ENCODE measurements at regions not wholly inside any gene's neighbourhood (a gene's known extent, or its start where the extent isn't known, plus 50 kb on each side); places are given as distances from the start of the nearest gene placed in this dataset.

GRCh38 chr4:164368894-164369293 lies 385.0 kb upstream of the SMIM31 start:
- 47 to 55% (median 48%) methylated on average over 6 of the region's 6 CpGs for WGBS, 3 donors
- no peak for ATAC-seq
- no peaks in the 10 kb centered on the region for H3K36me3 ChIP-seq (ENCODE audit: insufficient read depth in 1 of 2, low read depth in 1 of 2)
- no peaks in the 10 kb centered on the region for H3K4me1 ChIP-seq
- no peak for TF ChIP-seq CTCF (IDR thresholded peaks at IDR 0.05)
- intact Hi-C loops (cut with DNase I), result no loop called here
- no peak overlapping the region for H3K4me3 ChIP-seq
- H3K27me3 ChIP-seq (ENCODE audit: insufficient read depth in 3 of 3, low read length in 2 of 3), result no peaks in the 10 kb centered on the region
- no peak overlapping the region for H3K27ac ChIP-seq
- DNase-seq, result no peak
- H3K9me3 ChIP-seq, result no peaks in the 10 kb centered on the region

- DNase-seq (no peak), ATAC-seq (no peak)
- Histone ChIP-seq H3K9me3 (no peaks in the 10 kb centered on the region), H3K27ac (no peak overlapping the region), H3K4me3 (no peak overlapping the region), H3K4me1 (no peaks in the 10 kb centered on the region), H3K27me3 (ENCODE audit: insufficient read depth in 3 of 3, low read length in 2 of 3) (no peaks in the 10 kb centered on the region), H3K36me3 (ENCODE audit: insufficient read depth in 1 of 2, low read depth in 1 of 2) (no peaks in the 10 kb centered on the region)
- 60 to 82% (median 62%) methylated on average over 1 of the region's 1 CpG for WGBS, 3 donors
- TF ChIP-seq CTCF (IDR thresholded peaks at IDR 0.05), result no peak
- intact Hi-C loops (cut with DNase I), result no loop called here
Observed at GRCh38 chr4:164373021-164373420, 380.9 kb upstream of the SMIM31 start.

- DNase-seq (no peak), ATAC-seq (no peak)
- Histone ChIP-seq H3K27me3 (ENCODE audit: insufficient read depth in 3 of 3, low read length in 2 of 3) (peaks cover 0 to 4% (median 0%) of the 10 kb centered on the region in 3 donors), H3K4me1 (no peaks in the 10 kb centered on the region), H3K9me3 (no peaks in the 10 kb centered on the region), H3K4me3 (no peak overlapping the region), H3K36me3 (ENCODE audit: insufficient read depth in 1 of 2, low read depth in 1 of 2) (no peaks in the 10 kb centered on the region), H3K27ac (no peak overlapping the region)
- WGBS, 3 donors, result 77 to 89% (median 86%) methylated on average over 4 of the region's 4 CpGs
- intact Hi-C loops (cut with DNase I), result no loop called here
- no peak for TF ChIP-seq CTCF (IDR thresholded peaks at IDR 0.05)
Observed at GRCh38 chr4:164377277-164377676, 376.7 kb upstream of the SMIM31 start.

- H3K9me3 ChIP-seq, result no peaks in the 10 kb centered on the region
- H3K27me3 ChIP-seq (ENCODE audit: insufficient read depth in 3 of 3, low read length in 2 of 3), result peaks cover 0 to 14% (median 2%) of the 10 kb centered on the region in 3 donors
- DNase-seq (no peak), ATAC-seq (no peak)
- no peak overlapping the region for H3K27ac ChIP-seq
- intact Hi-C loops (cut with DNase I), result no loop called here
- TF ChIP-seq CTCF (IDR thresholded peaks at IDR 0.05), result no peak
- WGBS, 3 donors, result 74 to 85% (median 83%) methylated on average over 5 of the region's 5 CpGs
- H3K36me3 ChIP-seq (ENCODE audit: insufficient read depth in 1 of 2, low read depth in 1 of 2), result no peaks in the 10 kb centered on the region
- H3K4me3 ChIP-seq, result no peak overlapping the region
- H3K4me1 ChIP-seq, result no peaks in the 10 kb centered on the region
Observed at GRCh38 chr4:164378361-164378760, 375.6 kb upstream of the SMIM31 start.

- no peak for TF ChIP-seq CTCF (IDR thresholded peaks at IDR 0.05)
- DNase-seq (no peak), ATAC-seq (no peak)
- WGBS, 3 donors, result 81 to 96% (median 86%) methylated on average over 3 of the region's 3 CpGs
- Histone ChIP-seq H3K27ac (no peak overlapping the region), H3K4me1 (no peaks in the 10 kb centered on the region), H3K4me3 (no peak overlapping the region), H3K9me3 (no peaks in the 10 kb centered on the region), H3K36me3 (ENCODE audit: insufficient read depth in 1 of 2, low read depth in 1 of 2) (no peaks in the 10 kb centered on the region), H3K27me3 (ENCODE audit: insufficient read depth in 3 of 3, low read length in 2 of 3) (peaks cover 0 to 19% (median 7%) of the 10 kb centered on the region in 3 donors)
- intact Hi-C loops (cut with DNase I), result no loop called here
Observed at GRCh38 chr4:164379694-164380093, 374.2 kb upstream of the SMIM31 start.

Data from psoas muscle (tissue), 7 donors.